GM23338 (cell line): ENCODE measurements at regions not wholly inside any gene's neighbourhood (a gene's known extent, or its start where the extent isn't known, plus 50 kb on each side); places are given as distances from the start of the nearest gene placed in this dataset.

ENCODE experiments used
- ATAC-seq: fragments of 200-7000 bp; cut with Tn5 transposase; 3 replicates; pipeline ENCODE4 v1.9.1; 2020
- DNase-seq: peaks from one replicate; pipeline ENCODE4 v3.0.0-alpha.2; 2015; ENCODE audit warnings: low spot score
- H2AFZ ChIP-seq: fragments of 200-600 bp; sonication (generic); 2 replicates; pipeline ENCODE4 v1.8.0; 2016; ENCODE audit warnings: antibody characterized with exemption, mild to moderate bottlenecking, moderate library complexity
- H3F3A ChIP-seq: fragments of 200-600 bp; sonication (generic); replicated peaks from 2 replicates; pipeline ENCODE4 v1.8.0; 2017; ENCODE audit warnings: antibody characterized with exemption, mixed run types, low read depth
- H3K27ac ChIP-seq: fragments of 200-600 bp; sonication (generic); 2 replicates; pipeline ENCODE4 v1.6.1; 2016; ENCODE audit warnings: low read depth
- H3K27me3 ChIP-seq: fragments of 200-600 bp; sonication (generic); 2 replicates; pipeline ENCODE4 v1.8.0; 2016; ENCODE audit warnings: mild to moderate bottlenecking, mixed run types, moderate library complexity; ENCODE audit not compliant: insufficient read depth
- H3K36me3 ChIP-seq: fragments of 200-600 bp; sonication (generic); 2 replicates; pipeline ENCODE4 v1.8.0; 2016; ENCODE audit warnings: mild to moderate bottlenecking; ENCODE audit not compliant: insufficient read depth
- H3K4me1 ChIP-seq: fragments of 200-600 bp; sonication (generic); 2 replicates; pipeline ENCODE4 v1.8.0; 2016; ENCODE audit warnings: mild to moderate bottlenecking, moderate library complexity; ENCODE audit not compliant: insufficient read depth
- H3K4me2 ChIP-seq: fragments of 200-600 bp; sonication (generic); 2 replicates; pipeline ENCODE4 v1.7.1; 2017; ENCODE audit warnings: mixed run types
- H3K4me3 ChIP-seq: fragments of 200-600 bp; sonication (generic); 2 replicates; pipeline ENCODE4 v1.6.1; 2016; ENCODE audit warnings: mixed run types
- H3K79me2 ChIP-seq: fragments of 200-600 bp; sonication (generic); replicated peaks from 2 replicates; pipeline ENCODE4 v1.8.0; 2017; ENCODE audit warnings: mild to moderate bottlenecking; ENCODE audit not compliant: insufficient read depth
- H3K9me2 ChIP-seq: fragments of 200-600 bp; sonication (generic); 2 replicates; pipeline ENCODE4 v1.8.0; 2017; ENCODE audit not compliant: insufficient read depth
- H4K20me1 ChIP-seq: fragments of 200-600 bp; sonication (generic); replicated peaks from 2 replicates; pipeline ENCODE4 v1.8.0; 2017; ENCODE audit warnings: mild to moderate bottlenecking; ENCODE audit not compliant: insufficient read depth
- H3K27ac Mint-ChIP-seq: 2 replicates; pipeline ENCODE4 v1.8.0; 2020; ENCODE audit warnings: inconsistent platforms, mild to moderate bottlenecking, moderate library complexity, mixed read lengths
- H3K27me3 Mint-ChIP-seq: 3 replicates; pipeline ENCODE4 v1.8.0; 2022; ENCODE audit warnings: low read depth, mild to moderate bottlenecking, moderate library complexity, mixed read lengths, inconsistent platforms; ENCODE audit not compliant: insufficient read depth, poor library complexity
- H3K36me3 Mint-ChIP-seq: 3 replicates; pipeline ENCODE4 v1.8.0; 2021; ENCODE audit warnings: low read depth, mild to moderate bottlenecking, inconsistent platforms, moderate library complexity, mixed read lengths
- H3K4me1 Mint-ChIP-seq: 3 replicates; pipeline ENCODE4 v1.8.0; 2020; ENCODE audit warnings: mild to moderate bottlenecking, inconsistent platforms, mixed read lengths
- H3K4me3 Mint-ChIP-seq: 3 replicates; pipeline ENCODE4 v1.8.0; 2021; ENCODE audit warnings: moderate library complexity, mild to moderate bottlenecking, inconsistent platforms, mixed read lengths
- H3K9me3 Mint-ChIP-seq: 3 replicates; pipeline ENCODE4 v1.8.0; 2020; ENCODE audit warnings: moderate library complexity, mild to moderate bottlenecking, inconsistent platforms, mixed read lengths
- CREB1 ChIP-seq: fragments of 250-450 bp; sonication (Bioruptor Pico); IDR thresholded peaks from 2 replicates; pipeline ENCODE4 v1.5.0; 2020; ENCODE audit warnings: low read depth, mild to moderate bottlenecking, moderate library complexity
- ETS1 ChIP-seq: IDR thresholded peaks from 2 replicates; pipeline ENCODE4 v1.6.1; 2016; ENCODE audit warnings: antibody characterized with exemption
- EZH2 ChIP-seq: fragments of 200-600 bp; sonication (generic); IDR thresholded peaks from one replicate; pipeline ENCODE4 v1.8.0; 2017; ENCODE audit warnings: antibody characterized with exemption, mild to moderate bottlenecking, low read depth; ENCODE audit not compliant: unreplicated experiment
- JUNB ChIP-seq: IDR thresholded peaks from one replicate; pipeline ENCODE4 v1.6.1; 2016; ENCODE audit warnings: antibody characterized with exemption; ENCODE audit not compliant: unreplicated experiment
- NANOG ChIP-seq: IDR thresholded peaks from 2 replicates; pipeline ENCODE4 v1.6.1; 2016; ENCODE audit warnings: antibody characterized with exemption, borderline replicate concordance
- POLR2AphosphoS5 ChIP-seq: IDR thresholded peaks from 2 replicates; pipeline ENCODE4 v1.6.1; 2016; ENCODE audit warnings: antibody characterized with exemption, low read depth
- STAT1 ChIP-seq: IDR thresholded peaks from one replicate; pipeline ENCODE4 v1.6.1; 2016; ENCODE audit warnings: antibody characterized with exemption; ENCODE audit not compliant: unreplicated experiment
- ZNF331 ChIP-seq: fragments of 250-450 bp; sonication (Bioruptor Pico); IDR thresholded peaks from 2 replicates; pipeline ENCODE4 v1.5.0; 2020; ENCODE audit warnings: low read depth, mild to moderate bottlenecking, moderate library complexity
- TF ChIP-seq, protein P1 (sequence below), 2 experiments: fragments of 200-600 bp in 1 of 2; sonication (generic) in 1 of 2; conservative IDR thresholded peaks; 2 replicates each; pipeline versions ENCODE4 v1.5.1 to v1.6.1; 2016 to 2017; ENCODE audit warnings: antibody characterized with exemption in 2 of 2, low read depth in 2 of 2, mild to moderate bottlenecking in 2 of 2, moderate library complexity in 1 of 2
- TF ChIP-seq, protein P2 (sequence below): IDR thresholded peaks from one replicate; pipeline ENCODE4 v1.6.1; 2018; ENCODE audit warnings: antibody characterized with exemption; ENCODE audit not compliant: unreplicated experiment

DNA sequence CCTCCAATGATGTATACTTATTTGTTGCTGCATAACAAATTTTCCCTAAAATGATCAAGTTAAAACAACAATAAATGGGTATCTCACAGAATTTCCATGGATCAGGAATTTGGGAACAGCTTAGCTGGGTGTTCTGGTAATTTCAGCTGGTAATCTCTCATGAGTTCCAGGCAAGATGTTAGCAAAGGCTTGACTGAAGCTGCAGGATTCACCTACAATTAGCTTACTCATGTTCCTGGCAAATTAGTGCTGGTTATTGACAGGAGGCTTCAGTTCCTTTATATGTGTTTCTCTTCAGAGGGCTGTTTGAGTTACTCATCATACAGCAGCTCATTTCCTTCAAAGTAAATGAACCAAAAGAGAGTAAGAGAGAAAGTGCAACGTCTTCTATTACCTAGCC, 506.3 kb upstream of the IMPG1 start:
- Mint-ChIP-seq H3K27ac (peak overlapping the region; percentile 62), H3K4me1 (peaks cover 44% of the 10 kb centered on the region), H3K36me3 (no peaks in the 10 kb centered on the region), H3K4me3 (no peak overlapping the region), H3K27me3 (no peaks in the 10 kb centered on the region), H3K9me3 (no peaks in the 10 kb centered on the region)
- TF ChIP-seq JUNB (no peak), EZH2 (no peak), STAT1 (no peak)
- Histone ChIP-seq H4K20me1 (no peaks in the 10 kb centered on the region), H3K9me2 (no peaks in the 10 kb centered on the region), H3K27me3 (no peaks in the 10 kb centered on the region), H3K4me1 (peaks cover 23% of the 10 kb centered on the region), H3F3A (no peaks in the 10 kb centered on the region), H3K79me2 (peaks cover 97% of the 10 kb centered on the region), H3K4me2 (no peak overlapping the region), H3K27ac (0 out of 2 replicates have a peak overlapping the region, but pooled peaks have one; percentile 18), H3K36me3 (no peaks in the 10 kb centered on the region), H2AFZ (no peak overlapping the region), H3K4me3 (no peak overlapping the region)
- ATAC-seq: no peak; the same call in 1 of the 3 replicates
- DNase-seq: no peak

- Mint-ChIP-seq H3K4me1 (peaks cover 51% of the 10 kb centered on the region), H3K27ac (peak overlapping the region; percentile 26; the same call in 1 of the 2 replicates), H3K4me3 (no peak overlapping the region; the same call in 2 of the 3 replicates), H3K36me3 (no peaks in the 10 kb centered on the region), H3K9me3 (no peaks in the 10 kb centered on the region), H3K27me3 (no peaks in the 10 kb centered on the region)
- Histone ChIP-seq H4K20me1 (no peaks in the 10 kb centered on the region; the same call in 1 of the 2 replicates), H3K27ac (no peak overlapping the region; the same call in 1 of the 2 replicates), H3K27me3 (no peaks in the 10 kb centered on the region), H3K9me2 (no peaks in the 10 kb centered on the region), H3F3A (no peaks in the 10 kb centered on the region), H2AFZ (no peak overlapping the region), H3K4me2 (peak overlapping the region; percentile 4), H3K4me1 (peaks cover 41% of the 10 kb centered on the region), H3K4me3 (no peak overlapping the region), H3K36me3 (no peaks in the 10 kb centered on the region), H3K79me2 (peaks cover 97% of the 10 kb centered on the region)
- peak; percentile 42 for DNase-seq
- ATAC-seq: peak; percentile 80
- TF ChIP-seq NANOG (no peak), CREB1 (CRISPR knock-in tag) (no peak), POLR2AphosphoS5 (no peak), ETS1 (no peak), ZNF331 (CRISPR knock-in tag) (no peak)
- TF ChIP-seq, protein P1, sequence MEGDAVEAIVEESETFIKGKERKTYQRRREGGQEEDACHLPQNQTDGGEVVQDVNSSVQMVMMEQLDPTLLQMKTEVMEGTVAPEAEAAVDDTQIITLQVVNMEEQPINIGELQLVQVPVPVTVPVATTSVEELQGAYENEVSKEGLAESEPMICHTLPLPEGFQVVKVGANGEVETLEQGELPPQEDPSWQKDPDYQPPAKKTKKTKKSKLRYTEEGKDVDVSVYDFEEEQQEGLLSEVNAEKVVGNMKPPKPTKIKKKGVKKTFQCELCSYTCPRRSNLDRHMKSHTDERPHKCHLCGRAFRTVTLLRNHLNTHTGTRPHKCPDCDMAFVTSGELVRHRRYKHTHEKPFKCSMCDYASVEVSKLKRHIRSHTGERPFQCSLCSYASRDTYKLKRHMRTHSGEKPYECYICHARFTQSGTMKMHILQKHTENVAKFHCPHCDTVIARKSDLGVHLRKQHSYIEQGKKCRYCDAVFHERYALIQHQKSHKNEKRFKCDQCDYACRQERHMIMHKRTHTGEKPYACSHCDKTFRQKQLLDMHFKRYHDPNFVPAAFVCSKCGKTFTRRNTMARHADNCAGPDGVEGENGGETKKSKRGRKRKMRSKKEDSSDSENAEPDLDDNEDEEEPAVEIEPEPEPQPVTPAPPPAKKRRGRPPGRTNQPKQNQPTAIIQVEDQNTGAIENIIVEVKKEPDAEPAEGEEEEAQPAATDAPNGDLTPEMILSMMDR (conservative IDR thresholded peaks at IDR 0.05; ENCODE audit: low read depth in 2 of 2): no peak
- TF ChIP-seq, protein P2, sequence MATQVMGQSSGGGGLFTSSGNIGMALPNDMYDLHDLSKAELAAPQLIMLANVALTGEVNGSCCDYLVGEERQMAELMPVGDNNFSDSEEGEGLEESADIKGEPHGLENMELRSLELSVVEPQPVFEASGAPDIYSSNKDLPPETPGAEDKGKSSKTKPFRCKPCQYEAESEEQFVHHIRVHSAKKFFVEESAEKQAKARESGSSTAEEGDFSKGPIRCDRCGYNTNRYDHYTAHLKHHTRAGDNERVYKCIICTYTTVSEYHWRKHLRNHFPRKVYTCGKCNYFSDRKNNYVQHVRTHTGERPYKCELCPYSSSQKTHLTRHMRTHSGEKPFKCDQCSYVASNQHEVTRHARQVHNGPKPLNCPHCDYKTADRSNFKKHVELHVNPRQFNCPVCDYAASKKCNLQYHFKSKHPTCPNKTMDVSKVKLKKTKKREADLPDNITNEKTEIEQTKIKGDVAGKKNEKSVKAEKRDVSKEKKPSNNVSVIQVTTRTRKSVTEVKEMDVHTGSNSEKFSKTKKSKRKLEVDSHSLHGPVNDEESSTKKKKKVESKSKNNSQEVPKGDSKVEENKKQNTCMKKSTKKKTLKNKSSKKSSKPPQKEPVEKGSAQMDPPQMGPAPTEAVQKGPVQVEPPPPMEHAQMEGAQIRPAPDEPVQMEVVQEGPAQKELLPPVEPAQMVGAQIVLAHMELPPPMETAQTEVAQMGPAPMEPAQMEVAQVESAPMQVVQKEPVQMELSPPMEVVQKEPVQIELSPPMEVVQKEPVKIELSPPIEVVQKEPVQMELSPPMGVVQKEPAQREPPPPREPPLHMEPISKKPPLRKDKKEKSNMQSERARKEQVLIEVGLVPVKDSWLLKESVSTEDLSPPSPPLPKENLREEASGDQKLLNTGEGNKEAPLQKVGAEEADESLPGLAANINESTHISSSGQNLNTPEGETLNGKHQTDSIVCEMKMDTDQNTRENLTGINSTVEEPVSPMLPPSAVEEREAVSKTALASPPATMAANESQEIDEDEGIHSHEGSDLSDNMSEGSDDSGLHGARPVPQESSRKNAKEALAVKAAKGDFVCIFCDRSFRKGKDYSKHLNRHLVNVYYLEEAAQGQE: no peak
Measured at GRCh38 chr6:76574746-76575145, 502.3 kb upstream of the IMPG1 start.
